AG09319 (cell line): ENCODE measurements at regions not wholly inside any gene's neighbourhood (a gene's known extent, or its start where the extent isn't known, plus 50 kb on each side); places are given as distances from the start of the nearest gene placed in this dataset.

Source experiments
- DNase-seq: peaks from one replicate; pipeline ENCODE4 v3.0.0-alpha.2; 2010; ENCODE audit warnings: low read depth; ENCODE audit errors: extremely low read depth
- CTCF ChIP-seq: IDR thresholded peaks from 2 replicates; pipeline ENCODE4 v1.5.1; 2011; ENCODE audit warnings: low read depth, mild to moderate bottlenecking, inconsistent platforms, low read length, moderate library complexity

GRCh38 chr7:116447966-116448839 is 51.3 kb upstream of the CAV2 start:
- no peak for DNase-seq
- TF ChIP-seq CTCF, result no peak

GRCh38 chr7:116449441-116449840 is 50.1 kb upstream of the CAV2 start:
- no peak for TF ChIP-seq CTCF
- DNase-seq, result no peak
